Glomerular endothelial cell (primary cell): ENCODE measurements at regions not wholly inside any gene's neighbourhood (a gene's known extent, or its start where the extent isn't known, plus 50 kb on each side); places are given as distances from the start of the nearest gene placed in this dataset.

Experiments
- DNase-seq: peaks from one replicate; pipeline ENCODE4 v3.0.0-alpha.2; 2011; ENCODE audit warnings: low read depth, low spot score; ENCODE audit errors: extremely low read depth

DNA sequence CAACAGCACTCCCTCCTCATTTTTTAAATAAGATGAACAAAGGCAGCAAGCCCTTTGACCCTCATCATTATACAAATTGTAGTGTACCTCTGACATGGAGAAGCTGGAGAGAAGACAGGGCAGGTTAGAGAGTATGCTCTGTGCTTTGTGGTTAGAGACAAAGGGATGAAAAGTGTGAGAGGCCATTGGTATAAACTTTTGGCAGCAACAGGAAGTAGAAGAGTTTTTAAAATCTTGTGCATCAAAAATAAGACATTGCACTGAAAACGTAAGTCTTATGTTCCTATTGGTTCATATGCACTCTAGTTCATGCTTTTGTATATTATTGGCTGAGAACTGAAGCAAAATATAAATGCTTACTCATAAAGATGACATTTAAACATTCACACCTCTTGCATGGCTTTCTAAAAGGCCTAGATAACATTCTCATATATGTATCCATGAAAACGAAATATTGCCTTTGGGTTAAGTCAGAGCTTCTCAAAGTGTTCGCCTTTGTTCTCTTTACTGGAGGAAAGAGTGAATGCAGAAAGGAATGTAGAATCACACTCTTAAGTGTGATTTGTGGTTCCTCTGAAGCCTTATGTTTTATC lies 158.0 kb downstream of the PALM2AKAP2 start:
- DNase-seq = no peak

DNA sequence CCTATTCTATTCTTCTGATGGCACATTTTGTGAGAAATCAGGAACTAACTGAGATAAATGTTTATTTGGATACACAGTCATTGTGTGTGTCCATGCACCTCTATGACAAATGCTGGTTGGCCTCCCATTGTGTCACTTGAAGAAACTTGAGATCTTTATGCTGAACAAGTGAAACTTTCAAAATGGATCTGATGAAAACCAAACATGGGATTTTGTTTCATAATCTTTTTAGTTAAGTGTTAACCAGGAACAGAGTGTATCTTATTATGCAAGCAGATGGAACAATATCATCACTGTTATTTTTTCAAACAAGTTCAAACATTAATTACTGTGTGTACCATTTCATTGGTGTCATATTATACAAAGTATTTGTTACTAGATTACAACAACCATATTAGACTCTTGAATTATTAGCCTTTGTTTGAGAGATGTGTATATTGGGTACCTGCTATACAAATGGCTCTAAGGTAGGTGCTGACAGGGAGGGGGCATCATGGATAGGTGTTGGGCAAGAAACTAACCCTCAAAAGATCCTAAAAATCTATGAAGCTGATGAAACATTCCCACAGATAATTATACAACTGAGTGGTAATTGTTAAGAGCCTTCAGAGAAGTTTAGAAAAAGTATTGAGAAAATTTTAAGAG lies 159.8 kb downstream of the PALM2AKAP2 start:
- no peak for DNase-seq

DNA sequence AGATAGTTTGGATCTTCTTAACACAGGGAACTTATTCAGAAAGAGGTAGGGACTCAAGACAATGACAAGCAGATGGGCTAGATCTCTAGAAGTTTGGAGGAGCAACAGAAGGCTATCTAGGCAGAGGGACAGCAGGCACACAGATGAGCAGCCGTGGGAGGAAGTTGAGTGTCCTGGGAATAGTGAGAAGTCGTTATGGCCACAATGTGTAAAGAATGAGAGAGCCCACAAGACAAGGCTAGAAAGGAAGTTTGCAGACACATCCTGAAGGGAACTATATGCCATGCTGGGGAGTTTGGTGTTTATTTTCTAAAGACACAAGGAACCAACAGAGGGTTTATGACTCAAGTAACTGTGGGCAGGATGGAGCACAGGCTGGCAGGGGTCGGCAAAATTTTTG lies 160.6 kb downstream of the PALM2AKAP2 start:
- DNase-seq = no peak

DNA sequence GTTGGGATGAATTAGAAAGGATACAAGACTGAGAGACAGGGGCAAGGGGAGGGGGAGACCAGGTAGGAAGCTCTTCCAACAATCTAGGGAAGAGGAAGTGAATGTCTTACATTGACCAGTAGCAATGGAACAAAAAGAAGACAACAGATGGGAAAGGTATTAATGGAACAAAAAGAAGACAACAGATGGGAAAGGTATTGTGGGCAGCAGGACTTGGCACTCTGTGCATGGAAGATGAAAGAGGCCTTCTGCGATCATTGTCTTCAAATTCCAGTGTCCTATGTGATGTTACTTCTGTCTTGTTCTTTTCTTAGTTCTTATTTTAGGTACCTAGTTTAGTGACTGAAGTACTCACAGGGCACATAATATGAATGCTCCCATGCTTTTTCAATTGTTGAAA lies 161.8 kb downstream of the PALM2AKAP2 start:
- no peak for DNase-seq

DNA sequence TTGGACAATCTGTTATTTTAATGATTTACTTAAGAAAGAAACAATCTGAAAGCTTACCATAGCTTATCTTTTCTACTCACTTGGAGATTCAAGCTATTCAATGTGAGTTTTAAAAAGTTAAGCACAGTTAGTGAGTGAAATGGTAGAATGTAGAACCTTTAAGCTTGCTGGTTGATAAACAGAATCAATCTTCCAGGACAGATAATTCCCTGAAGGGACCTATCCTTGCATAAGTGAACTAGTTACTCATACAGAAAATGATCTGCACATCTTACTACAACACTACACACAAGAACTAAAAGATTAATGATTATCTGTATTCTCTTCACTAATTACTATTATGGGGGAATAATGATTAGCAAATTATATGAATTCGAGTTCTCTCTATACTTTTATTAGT lies 165.6 kb downstream of the PALM2AKAP2 start:
- no peak for DNase-seq

DNA sequence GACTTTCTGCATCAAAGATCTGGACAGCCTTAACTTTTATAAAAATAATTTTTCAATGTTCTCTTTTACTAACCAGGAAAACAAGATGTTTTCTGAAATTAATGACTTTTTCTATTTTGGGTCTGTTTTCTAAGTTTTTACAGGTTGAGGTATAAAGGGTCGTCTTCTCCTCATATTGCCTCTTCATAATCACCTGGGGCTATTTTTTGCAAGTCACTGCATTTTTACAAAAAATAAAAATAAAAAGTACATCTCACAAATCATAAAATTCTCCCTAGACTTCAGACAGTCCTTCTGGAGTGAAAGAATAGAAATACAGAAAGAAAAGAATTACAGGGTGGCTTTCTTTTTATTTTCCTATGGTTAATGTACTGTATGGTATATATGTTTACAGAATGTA lies 168.5 kb downstream of the PALM2AKAP2 start:
- DNase-seq = no peak

DNA sequence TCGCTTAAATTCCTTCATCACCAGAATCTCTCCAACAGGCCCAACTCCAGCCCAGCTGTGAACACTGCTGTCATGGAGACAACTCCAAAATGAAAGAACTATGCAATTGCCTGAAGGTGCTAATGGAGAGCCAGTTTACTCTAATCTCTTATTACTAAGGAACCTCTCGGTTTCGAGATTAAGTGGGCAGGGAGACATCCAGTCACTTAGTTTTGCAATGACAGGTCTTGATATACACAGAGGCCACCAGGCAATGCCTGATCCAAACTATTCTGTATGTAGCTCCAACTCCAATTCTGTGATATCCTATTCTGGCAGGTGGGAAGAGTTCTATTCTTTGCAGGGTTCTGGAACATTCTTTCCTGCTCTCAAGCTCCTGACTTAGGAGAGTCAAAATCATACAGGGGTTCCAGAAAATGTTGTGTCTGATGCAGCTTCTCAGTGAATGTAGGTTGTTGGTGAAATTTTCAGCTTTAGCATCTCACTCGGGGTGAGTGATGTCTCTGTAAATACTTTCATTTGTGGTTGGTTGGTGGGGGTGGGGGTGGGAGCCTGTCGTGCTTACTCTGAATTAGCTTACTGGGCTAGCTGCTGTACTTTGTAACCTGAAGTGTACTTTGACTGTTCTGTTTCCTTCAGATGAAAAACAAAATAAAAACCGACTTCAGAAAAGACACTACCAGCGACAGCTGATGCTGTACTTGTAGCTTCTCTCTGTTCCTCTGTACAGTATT lies 170.9 kb downstream of the PALM2AKAP2 start:
- no peak for DNase-seq

DNA sequence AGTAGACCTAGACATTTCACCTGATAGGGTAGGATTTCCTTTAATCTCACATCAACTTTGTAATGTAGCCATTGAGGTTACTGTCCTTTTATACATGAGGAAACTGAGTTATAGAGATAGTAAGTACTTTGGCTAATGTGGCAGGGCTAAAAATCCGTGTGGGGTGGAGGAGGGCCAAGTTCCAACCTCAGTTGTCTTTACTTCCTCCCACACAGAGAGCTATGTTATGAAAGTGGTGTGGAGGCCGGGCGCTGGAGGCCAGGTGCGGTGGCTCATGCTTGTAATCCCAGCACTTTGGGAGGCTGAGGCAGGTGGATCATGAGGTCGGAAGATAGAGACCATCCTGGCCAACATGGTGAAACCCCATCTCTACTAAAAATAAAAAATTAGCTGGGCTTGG lies 173.3 kb downstream of the PALM2AKAP2 start:
- no peak for DNase-seq

DNA sequence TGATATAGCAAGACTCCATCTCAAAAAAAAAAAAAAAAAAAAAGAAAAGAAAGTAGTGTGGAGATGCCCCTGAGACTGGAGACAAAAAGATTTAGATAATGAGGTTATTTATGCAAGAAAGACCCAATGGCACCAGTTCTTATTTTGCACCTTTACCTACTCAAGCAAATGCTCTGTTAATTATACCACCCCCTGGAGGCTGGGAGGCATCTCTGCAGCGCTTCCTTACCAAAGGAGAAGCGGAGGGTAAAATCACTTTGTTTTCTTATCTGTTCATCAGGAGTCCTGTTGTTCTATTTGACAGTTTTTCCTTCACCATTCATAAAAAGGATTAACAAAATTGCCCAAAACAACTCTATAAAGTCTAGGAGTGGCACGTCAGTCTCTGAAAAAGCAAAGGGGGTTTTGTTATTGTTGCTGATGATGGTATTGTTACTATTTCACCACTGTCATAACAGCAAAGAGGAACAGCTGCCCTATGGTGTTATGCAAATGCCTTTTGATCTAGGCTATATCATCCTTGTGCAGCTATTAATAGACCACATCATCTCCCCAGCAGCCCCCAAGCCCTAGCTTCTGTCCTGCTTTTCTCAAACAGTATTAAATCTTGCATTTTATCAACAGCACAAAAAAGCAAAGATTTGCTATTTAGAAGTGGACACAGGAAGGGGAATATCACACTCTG lies 174.0 kb downstream of the PALM2AKAP2 start:
- DNase-seq = no peak

DNA sequence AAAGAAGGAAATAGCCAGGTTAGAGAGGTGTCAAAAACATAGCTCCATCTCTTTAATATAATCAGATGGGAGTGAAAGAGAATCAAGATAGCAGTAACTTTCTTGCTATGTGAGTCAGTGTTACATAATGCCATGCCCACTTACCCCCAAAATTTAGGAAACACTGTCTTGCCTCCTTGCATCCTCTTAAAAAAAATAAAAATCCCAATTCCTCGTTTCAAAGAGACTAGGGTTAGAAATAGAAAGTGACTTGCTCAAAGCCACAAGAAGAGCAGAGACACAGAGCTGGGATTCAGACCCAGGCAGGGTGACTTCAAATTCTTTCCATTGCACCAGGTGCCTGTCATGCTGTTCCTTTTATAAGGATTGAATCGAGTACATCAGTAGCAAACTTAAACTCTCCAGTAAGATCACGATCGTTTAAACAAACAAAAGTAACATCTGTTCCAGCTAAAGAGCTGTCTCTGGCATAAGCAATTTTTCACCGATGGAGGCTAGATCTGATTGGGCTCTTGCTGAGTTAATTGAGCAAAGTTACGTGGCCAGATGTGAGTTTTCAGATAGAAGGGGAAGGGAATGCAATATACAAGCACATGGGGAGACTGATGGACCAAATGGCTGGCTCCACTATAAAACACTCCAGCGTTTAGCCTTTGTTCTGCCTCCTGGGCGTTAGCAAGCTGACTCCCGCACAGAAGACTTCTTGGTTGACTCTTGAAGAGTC lies 176.9 kb downstream of the PALM2AKAP2 start:
- DNase-seq = no peak

DNA sequence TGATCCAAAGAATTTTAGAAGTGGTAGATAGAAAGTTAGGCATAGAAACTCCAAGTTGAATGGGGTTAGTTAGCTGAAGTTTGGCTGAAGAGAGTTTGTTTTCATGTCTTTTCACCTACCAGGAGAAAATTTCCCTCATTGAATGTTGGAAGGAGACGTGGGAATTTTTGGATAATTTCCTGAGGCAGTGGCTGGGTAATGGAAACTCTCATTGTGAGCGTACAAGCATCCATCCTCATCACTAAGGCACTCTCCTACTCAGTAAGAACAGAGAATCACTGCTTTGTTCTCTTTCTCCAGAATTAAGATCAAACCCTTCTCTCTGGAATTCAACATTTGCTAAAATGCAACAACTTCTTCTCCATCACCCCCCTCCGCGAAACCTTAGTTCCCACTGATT lies 179.7 kb downstream of the PALM2AKAP2 start:
- DNase-seq = no peak

DNA sequence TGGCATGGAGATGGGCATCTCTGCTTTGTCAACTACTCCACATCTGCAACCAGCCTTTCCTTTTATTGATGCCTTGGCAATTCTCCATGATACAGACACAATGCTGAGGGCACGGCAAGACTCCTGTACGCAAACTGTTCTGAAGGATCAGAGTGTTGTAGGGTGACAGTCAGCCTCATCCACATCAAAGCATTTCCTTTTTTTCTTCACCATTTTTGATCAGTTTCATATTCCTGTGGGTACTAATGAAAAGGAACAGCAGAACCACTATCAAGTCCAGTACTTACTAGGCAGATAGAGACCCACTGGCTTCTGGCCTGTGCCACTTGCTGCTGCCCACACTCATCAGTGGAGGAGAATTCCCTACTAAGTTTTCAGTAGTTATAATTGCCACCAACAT lies 181.6 kb downstream of the PALM2AKAP2 start:
- no peak for DNase-seq

DNA sequence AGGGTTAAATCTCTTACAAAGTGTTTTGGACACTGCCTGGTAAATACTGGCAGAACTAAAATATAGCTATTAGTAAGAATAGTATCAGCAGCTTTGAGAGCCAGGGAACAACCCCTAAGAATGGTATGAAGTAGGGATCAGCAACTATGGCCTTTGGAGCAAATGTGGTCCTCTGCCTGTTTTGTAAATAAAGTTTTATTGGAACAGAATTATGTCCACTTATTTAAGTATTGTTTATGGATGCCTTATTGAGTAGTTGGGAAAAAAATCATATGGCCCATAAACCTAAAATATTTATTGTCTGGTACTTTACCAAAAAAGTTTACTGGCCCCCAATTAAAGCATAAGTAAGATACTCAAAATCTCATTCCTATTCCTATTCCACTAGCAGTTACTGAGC lies 182.2 kb downstream of the PALM2AKAP2 start:
- DNase-seq = no peak

DNA sequence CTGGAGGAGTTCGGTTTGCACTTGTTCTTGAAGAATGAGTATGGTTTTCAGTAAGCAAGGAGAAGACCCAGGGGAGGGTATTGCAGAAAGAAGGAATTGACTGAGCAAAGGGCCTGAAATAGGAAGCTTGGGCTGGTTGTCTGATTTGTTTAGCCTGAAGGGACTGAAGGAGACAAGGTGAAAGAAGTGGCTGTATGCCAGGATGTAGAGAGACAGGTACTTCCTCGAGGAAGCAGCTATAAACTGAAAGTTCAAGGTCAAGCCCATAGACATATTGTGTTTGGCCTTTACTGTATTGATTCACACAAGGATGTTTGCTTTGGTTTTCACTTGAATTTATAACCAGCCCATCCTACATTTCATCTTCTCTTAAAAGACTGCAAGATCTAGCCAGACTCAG lies 183.1 kb downstream of the PALM2AKAP2 start:
- no peak for DNase-seq

DNA sequence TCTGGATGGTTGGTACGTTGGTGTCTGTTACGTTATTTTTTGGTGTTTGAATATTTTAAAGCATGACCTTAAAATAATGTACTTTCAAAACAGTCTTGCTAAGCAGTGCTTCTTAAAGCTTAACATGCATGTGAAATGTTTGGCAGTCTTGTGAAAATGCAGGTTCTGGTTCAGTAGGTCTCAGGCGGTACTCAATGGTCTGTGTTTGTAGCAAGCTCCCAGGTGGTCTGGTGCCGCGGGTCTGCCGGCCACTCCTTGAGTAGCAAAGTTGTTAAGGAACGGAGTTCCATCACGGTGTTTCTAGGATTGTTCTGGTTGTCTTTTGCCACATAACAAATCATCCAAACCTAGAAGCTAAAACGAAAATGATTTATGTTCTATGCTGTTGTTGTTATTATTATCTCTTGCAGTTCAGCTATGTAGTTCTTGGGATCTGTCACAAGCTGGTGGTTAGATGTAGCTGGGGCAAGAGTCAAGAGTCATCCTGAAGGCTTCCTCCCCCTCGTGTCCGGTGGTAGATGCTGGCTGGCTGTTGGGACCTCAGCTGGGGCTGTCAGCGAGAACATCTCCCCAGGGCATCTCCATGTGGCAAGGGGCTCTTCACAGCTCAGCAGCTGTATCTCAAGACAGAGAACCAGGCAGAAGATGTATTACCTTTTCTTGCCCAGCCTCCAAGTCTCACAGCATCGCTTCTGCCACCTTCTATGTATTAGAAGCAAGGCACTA lies 186.8 kb downstream of the PALM2AKAP2 start:
- DNase-seq = no peak

DNA sequence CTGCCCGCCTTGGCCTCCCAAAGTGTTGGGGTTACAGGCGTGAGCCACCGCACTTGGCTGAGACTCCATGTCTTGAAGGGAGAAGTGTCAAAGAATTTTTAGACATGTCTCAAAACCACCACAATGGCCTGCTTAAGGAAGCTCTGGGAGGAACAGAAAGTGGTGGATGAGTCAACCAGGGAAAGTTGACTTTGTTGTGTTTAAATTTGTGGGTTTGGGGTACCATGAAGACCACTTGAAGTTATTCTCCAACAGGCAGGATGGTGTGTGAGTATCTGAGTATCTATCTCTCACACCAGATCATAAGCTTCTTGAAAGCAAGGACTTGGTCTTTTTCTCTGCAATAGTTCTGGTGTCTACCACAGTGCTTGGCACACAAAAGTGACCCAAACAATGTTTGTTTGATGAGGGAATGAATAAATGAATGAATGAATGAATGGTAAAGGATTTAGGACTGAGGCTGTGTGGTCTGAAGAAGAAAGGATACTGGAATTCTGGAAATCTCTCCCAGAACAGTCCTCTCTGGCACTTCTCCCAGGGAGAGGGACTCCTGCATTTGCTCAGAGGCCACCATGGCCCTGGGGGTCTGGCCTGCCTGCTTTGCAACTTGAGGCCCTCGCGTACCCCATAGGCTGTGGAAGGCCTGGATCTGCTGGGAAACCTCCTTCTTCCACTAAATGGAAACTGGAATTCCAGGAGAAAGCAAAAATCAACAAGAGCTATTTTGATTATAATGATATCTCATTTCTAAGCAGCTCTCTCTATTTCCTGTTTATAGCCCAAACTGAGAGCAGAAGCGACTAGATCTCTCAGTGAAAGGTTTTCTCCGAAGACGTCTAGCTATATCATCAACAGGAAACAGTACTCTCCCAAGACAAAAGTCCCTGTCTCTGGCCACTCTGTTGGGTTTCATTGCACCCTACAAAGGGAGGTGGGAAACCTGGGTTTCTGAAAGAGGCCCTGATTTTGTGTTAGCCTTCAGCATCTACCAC lies 187.9 kb downstream of the PALM2AKAP2 start:
- no peak for DNase-seq

DNA sequence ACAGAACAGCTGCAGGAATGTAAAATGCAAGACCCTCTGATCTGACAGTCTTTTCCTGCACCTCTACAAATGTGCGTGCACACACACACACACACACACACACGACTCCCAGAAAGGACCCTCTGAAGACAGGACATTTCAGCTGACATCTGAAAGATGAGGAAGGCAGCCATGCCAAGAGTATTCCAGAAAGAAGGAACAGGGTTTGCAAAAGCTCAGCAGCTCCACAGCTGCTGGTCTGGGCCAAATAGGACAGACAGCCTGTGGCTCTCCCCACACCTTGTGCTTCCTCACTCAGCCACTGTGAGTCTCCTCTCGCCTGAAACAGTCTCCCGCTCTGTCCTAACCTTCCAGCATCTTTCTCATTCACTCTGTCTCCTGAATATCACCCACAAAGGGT lies 189.0 kb downstream of the PALM2AKAP2 start:
- peak; percentile 27 for DNase-seq

DNA sequence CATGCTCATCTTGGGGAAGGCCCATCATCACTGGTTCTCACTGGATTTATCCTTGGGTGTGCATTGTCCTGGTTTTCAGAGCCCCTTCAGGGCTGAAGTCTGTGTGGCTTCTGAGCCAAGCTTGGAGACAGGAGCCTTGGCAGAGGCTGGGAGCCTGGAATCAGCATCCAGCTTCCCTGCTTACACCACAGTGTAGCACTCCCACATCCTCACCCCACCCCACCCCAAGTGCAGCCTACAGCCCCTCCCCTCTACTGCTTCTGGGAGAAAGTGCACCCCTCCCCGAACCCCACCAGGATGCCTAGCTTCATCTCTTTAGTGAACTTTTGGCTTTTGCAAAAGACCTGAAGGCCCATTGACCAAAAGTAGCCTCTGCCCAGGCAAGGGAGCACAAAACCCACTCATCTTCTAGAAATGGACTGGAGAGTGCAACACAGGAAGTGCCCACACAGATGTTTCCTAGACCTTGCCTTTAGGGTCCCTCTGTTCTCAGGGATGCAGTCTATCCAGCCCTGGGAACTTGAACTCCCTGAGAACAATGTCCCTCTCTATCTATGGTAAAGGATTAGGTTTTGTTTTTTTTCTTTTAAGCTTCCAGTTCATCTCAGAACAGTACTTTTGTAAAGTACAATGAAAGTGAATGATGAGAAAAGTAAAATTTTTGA lies 189.7 kb downstream of the PALM2AKAP2 start:
- peak; percentile 88 for DNase-seq

DNA sequence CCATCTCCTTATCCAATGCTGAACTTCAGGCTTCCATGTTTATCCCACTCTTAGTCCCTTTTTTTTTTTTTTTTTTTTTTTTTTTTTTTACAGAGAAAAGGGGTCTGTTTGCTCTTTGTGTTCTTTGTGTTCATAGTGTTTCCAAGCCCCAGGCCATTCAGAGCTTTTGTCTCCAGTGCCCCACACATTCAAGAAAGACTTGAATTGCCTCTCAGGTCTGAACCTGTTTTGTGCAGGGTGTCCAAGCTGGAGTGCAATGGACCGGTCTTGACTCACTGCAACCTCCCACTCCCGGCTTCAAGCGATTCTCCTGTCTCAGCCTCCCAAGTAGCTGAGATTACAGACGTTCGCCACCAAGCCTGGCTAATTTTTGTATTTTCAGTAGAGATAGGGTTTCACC lies 191.2 kb downstream of the PALM2AKAP2 start:
- DNase-seq = no peak
